Endothelial cell of umbilical vein (primary cell): ENCODE measurements at regions not wholly inside any gene's neighbourhood (a gene's known extent, or its start where the extent isn't known, plus 50 kb on each side); places are given as distances from the start of the nearest gene placed in this dataset.

ENCODE experiments used
- BruUV-seq: library from RNA; stranded (reverse); fragments of 400-500 nt; replicated peaks from 2 replicates; lab custom pipeline; 2021; lab: Mats Ljungman, UMichigan
- CTCF ChIA-PET: fragments of 300-600, 350-600 bp; sonication (Branson Sonifier 250); formaldehyde crosslinking; loops from one replicate; lab custom pipeline; 2021; ENCODE audit warnings: antibody characterized with exemption, inconsistent platforms; lab: Charles Lee
- POLR2A ChIA-PET: fragments of 300-600, 350-600 bp; sonication (Branson Sonifier 250); formaldehyde crosslinking; loops from one replicate; lab custom pipeline; 2021; ENCODE audit warnings: antibody characterized with exemption, inconsistent platforms; lab: Charles Lee
- DNase-seq: peaks from one replicate; pipeline ENCODE4 v3.0.0-alpha.2; 2011; ENCODE audit warnings: low read depth, low spot score
- FAIRE-seq: peaks from 2 replicates; lab custom pipeline; 2011; peaks lifted over from hg19 to GRCh38; lab: Jason Lieb, UNC
- H2AFZ ChIP-seq: 2 replicates; pipeline ENCODE4 v1.6.0; 2012; ENCODE audit warnings: low read depth, low read length, control low read depth, inconsistent platforms
- H3K27ac ChIP-seq: 2 replicates; pipeline ENCODE4 v1.5.1; 2011; ENCODE audit warnings: low read depth, mild to moderate bottlenecking, control low read depth, low read length, moderate library complexity; ENCODE audit not compliant: insufficient read depth
- H3K27me3 ChIP-seq, 2 experiments: 2 replicates each; pipeline versions ENCODE4 v1.6.0 to v1.6.1; 2011; ENCODE audit warnings: low read length in 2 of 2, mixed read lengths in 1 of 2; ENCODE audit not compliant: control insufficient read depth in 2 of 2, insufficient read depth in 2 of 2
- H3K36me3 ChIP-seq, 2 experiments: 2 replicates in 1 of 2; 3 replicates in 1 of 2; pipeline ENCODE4 v1.5.1; 2011; ENCODE audit warnings: low read length in 2 of 2, mild to moderate bottlenecking in 1 of 2, moderate library complexity in 1 of 2; ENCODE audit not compliant: control insufficient read depth in 2 of 2, insufficient read depth in 2 of 2; ENCODE audit errors: extremely low read depth in 1 of 2
- H3K4me1 ChIP-seq: 3 replicates; pipeline ENCODE4 v1.5.1; 2011; ENCODE audit warnings: mild to moderate bottlenecking, low read length; ENCODE audit not compliant: control insufficient read depth, insufficient read depth; ENCODE audit errors: extremely low read depth
- H3K4me2 ChIP-seq: 2 replicates; pipeline ENCODE4 v1.6.1; 2011; ENCODE audit warnings: low read length, control low read depth, mixed read lengths; ENCODE audit not compliant: insufficient read depth
- H3K4me3 ChIP-seq, 3 experiments: fragments of 200-600 bp in 1 of 3; sonication (generic), shearing (Covaris generic) in 1 of 3; replicated peaks in 1 of 3; 2 replicates each; pipeline ENCODE4 v1.5.1; 2011 to 2016; ENCODE audit warnings: control low read depth in 3 of 3, low read length in 3 of 3, mild to moderate bottlenecking in 2 of 3, inconsistent platforms in 1 of 3, low read depth in 1 of 3, moderate library complexity in 1 of 3; ENCODE audit not compliant: insufficient read depth in 1 of 3
- H3K79me2 ChIP-seq: 2 replicates; pipeline ENCODE4 v1.6.0; 2012; ENCODE audit warnings: low read length, inconsistent platforms; ENCODE audit not compliant: control insufficient read depth, insufficient read depth
- H3K9ac ChIP-seq: replicated peaks from 2 replicates; pipeline ENCODE3; 2011; ENCODE audit warnings: low read length, control low read depth; ENCODE audit not compliant: insufficient read depth; ENCODE audit errors: extremely low read depth
- H3K9me1 ChIP-seq: replicated peaks from 3 replicates; pipeline ENCODE4 v1.6.0; 2011; ENCODE audit warnings: mild to moderate bottlenecking, low read length; ENCODE audit not compliant: control insufficient read depth, insufficient read depth; ENCODE audit errors: extremely low read depth
- H3K9me3 ChIP-seq: replicated peaks from 2 replicates; pipeline ENCODE4 v1.5.1; 2012; ENCODE audit warnings: low read length, inconsistent platforms; ENCODE audit not compliant: control insufficient read depth, insufficient read depth
- H4K20me1 ChIP-seq: replicated peaks from 2 replicates; pipeline ENCODE3; 2011; ENCODE audit warnings: mild to moderate bottlenecking, low read length; ENCODE audit not compliant: control insufficient read depth, insufficient read depth; ENCODE audit errors: extremely low read depth
- EZH2 ChIP-seq: IDR thresholded peaks from 2 replicates; pipeline ENCODE4 v1.6.1; 2012; ENCODE audit warnings: borderline replicate concordance, low read depth, mild to moderate bottlenecking, moderate library complexity, low read length, inconsistent platforms; ENCODE audit not compliant: severe bottlenecking
- FOS ChIP-seq: IDR thresholded peaks from 2 replicates; pipeline ENCODE4 v1.6.1; 2011; ENCODE audit warnings: mild to moderate bottlenecking, low read length, moderate library complexity, borderline replicate concordance; ENCODE audit not compliant: insufficient read depth
- GATA2 ChIP-seq: IDR thresholded peaks from 2 replicates; pipeline ENCODE4 v1.7.0; 2011; ENCODE audit warnings: low read depth, mild to moderate bottlenecking, moderate library complexity, mixed read lengths, low read length; ENCODE audit not compliant: insufficient read length, insufficient read depth
- JUN ChIP-seq: IDR thresholded peaks from 2 replicates; pipeline ENCODE4 v1.6.1; 2011; ENCODE audit warnings: borderline replicate concordance, low read depth; ENCODE audit not compliant: insufficient read length, insufficient read depth
- MYC ChIP-seq: IDR thresholded peaks from one replicate; pipeline ENCODE4 v1.6.1; 2011; ENCODE audit warnings: mild to moderate bottlenecking, low read depth, low read length
- POLR2A ChIP-seq: IDR thresholded peaks from 2 replicates; pipeline ENCODE4 v1.6.1; 2012; ENCODE audit warnings: low read depth, mild to moderate bottlenecking, control low read depth, low read length
- POLR2AphosphoS5 ChIP-seq: IDR thresholded peaks from 2 replicates; pipeline ENCODE4 v1.6.1; 2012; ENCODE audit warnings: low read depth, mild to moderate bottlenecking, control low read depth, low read length, moderate library complexity; ENCODE audit not compliant: insufficient read depth
- dilution Hi-C: fragments of 300-500 bp; cut with MboI; formaldehyde crosslinking; loops from one replicate; pipeline ENCODE4 v1.15.0; 2019; ENCODE audit warnings: low sequenced_read_pairs; ENCODE audit not compliant: extremely low pct_ligation_motif_present
- intact Hi-C: fragments of 100-400 bp; cut with micrococcal nuclease; formaldehyde crosslinking; loops from one replicate; pipeline ENCODE4 v1.10.0; 2022
- TF ChIP-seq, protein P1 (sequence below): IDR thresholded peaks from 2 replicates; pipeline ENCODE4 v1.6.1; 2011; ENCODE audit not compliant: insufficient read depth, insufficient read length
- TF ChIP-seq, protein P2 (sequence below), 2 donors: IDR thresholded peaks; 1 replicate in 1 of 2; 2 replicates in 1 of 2; pipeline ENCODE4 v1.5.1; 2011; ENCODE audit warnings: low read length in 2 of 2, mild to moderate bottlenecking in 2 of 2, moderate library complexity in 2 of 2, control low read depth in 1 of 2, inconsistent platforms in 1 of 2, low read depth in 1 of 2; ENCODE audit not compliant: insufficient read depth in 1 of 2; ENCODE audit errors: extremely low read depth in 1 of 2

DNA sequence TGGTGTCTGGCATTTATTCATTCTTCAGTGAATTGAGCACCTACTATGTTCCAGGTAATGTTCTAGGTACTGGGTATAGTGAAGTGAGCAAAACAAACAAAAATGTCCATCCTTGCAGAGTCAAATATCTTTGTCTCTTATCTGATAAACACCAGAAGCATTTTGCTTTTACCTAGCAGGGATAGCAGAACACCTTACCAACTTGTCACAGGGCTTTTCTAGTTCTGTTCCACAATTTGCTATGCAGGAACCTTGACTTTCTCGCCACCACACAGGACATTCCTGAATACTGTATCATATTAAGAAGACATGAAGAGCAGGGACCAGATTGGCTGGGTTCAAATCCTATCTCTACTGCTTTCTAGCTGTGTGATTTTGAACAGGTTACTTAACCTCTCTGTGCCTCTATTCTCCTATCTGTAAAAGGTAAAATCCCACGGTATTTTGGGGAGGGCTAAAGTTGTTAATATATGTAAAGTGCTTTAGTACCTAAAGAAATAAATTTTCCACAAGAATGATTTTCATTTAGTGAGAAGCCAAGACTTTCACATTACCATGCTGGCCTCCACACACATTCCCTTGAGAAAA is 214.5 kb upstream of the S100G start:
- no peaks in the 10 kb centered on the region for H3K27me3 ChIP-seq
- no peaks in the 10 kb centered on the region for H3K4me1 ChIP-seq
- H3K9me3 ChIP-seq: no peaks in the 10 kb centered on the region
- FAIRE-seq (no peak), DNase-seq (no peak)
- ChIA-PET POLR2A (no interaction called here), CTCF (interaction anchor here (1.6 to 2.1 kb wide), 4 partner anchors 10 to 261 kb away, joined by 6 to 38 read pairs (median 22); no protein-coding TSS in a partner anchor)
- no peak overlapping the region for H3K27ac ChIP-seq
- no peak overlapping the region for H3K4me2 ChIP-seq
- no TSS peak for BruUV-seq
- no peak overlapping the region for H3K9ac ChIP-seq
- no peaks in the 10 kb centered on the region for H3K36me3 ChIP-seq
- no peak overlapping the region for H3K4me3 ChIP-seq
- no peak overlapping the region for H2AFZ ChIP-seq
- TF ChIP-seq JUN: no peak
- TF ChIP-seq EZH2: no peak
- no peak for TF ChIP-seq GATA2
- TF ChIP-seq, protein P1, sequence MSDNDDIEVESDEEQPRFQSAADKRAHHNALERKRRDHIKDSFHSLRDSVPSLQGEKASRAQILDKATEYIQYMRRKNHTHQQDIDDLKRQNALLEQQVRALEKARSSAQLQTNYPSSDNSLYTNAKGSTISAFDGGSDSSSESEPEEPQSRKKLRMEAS: no peak
- TF ChIP-seq, protein P2, sequence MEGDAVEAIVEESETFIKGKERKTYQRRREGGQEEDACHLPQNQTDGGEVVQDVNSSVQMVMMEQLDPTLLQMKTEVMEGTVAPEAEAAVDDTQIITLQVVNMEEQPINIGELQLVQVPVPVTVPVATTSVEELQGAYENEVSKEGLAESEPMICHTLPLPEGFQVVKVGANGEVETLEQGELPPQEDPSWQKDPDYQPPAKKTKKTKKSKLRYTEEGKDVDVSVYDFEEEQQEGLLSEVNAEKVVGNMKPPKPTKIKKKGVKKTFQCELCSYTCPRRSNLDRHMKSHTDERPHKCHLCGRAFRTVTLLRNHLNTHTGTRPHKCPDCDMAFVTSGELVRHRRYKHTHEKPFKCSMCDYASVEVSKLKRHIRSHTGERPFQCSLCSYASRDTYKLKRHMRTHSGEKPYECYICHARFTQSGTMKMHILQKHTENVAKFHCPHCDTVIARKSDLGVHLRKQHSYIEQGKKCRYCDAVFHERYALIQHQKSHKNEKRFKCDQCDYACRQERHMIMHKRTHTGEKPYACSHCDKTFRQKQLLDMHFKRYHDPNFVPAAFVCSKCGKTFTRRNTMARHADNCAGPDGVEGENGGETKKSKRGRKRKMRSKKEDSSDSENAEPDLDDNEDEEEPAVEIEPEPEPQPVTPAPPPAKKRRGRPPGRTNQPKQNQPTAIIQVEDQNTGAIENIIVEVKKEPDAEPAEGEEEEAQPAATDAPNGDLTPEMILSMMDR (IDR thresholded peaks at IDR 0.05; ENCODE audit: extremely low read depth in 1 of 2, insufficient read depth in 1 of 2, low read depth in 1 of 2, low read length in 2 of 2): no peak
- no peak for TF ChIP-seq MYC
- TF ChIP-seq POLR2A: no peak
- TF ChIP-seq POLR2AphosphoS5: no peak
- no peak for TF ChIP-seq FOS
- no peaks in the 10 kb centered on the region for H3K79me2 ChIP-seq
- intact Hi-C loops: no loop called here
- dilution Hi-C loops: no loop called here
- H3K9me1 ChIP-seq: no peaks in the 10 kb centered on the region
- H4K20me1 ChIP-seq: no peaks in the 10 kb centered on the region
